CD4-positive, alpha-beta memory T cell (primary cell): ENCODE measurements at regions not wholly inside any gene's neighbourhood (a gene's known extent, or its start where the extent isn't known, plus 50 kb on each side); places are given as distances from the start of the nearest gene placed in this dataset.
"Not testable (repeated sequence)": the region's sequence is repeated elsewhere in the genome, so short reads cannot be mapped to it uniquely, and the experiment has no call there.

Experiments
- CTCF ChIA-PET: fragments of 350-600 bp; sonication (Branson Sonifier 250); formaldehyde crosslinking; loops from one replicate; lab custom pipeline; 2021; ENCODE audit warnings: inconsistent platforms; ENCODE audit not compliant: partially characterized antibody; lab: Charles Lee
- POLR2A ChIA-PET: fragments of 350-600 bp; sonication (Branson Sonifier 250); formaldehyde crosslinking; loops from one replicate; lab custom pipeline; 2021; ENCODE audit not compliant: partially characterized antibody; lab: Charles Lee
- DNase-seq, 5 donors: peaks; one replicate each; pipeline versions ENCODE4 v3.0.0 to v3.0.0-alpha.2; 2020 to 2022; ENCODE audit warnings: mixed read lengths in 1 of 5
- H3K27ac ChIP-seq: one replicate; pipeline ENCODE4 v1.7.0; 2013; ENCODE audit warnings: low read depth, low read length
- H3K27me3 ChIP-seq: 2 replicates; pipeline ENCODE4 v1.7.0; 2013; ENCODE audit warnings: mild to moderate bottlenecking, low read length, moderate library complexity; ENCODE audit not compliant: insufficient read depth
- H3K36me3 ChIP-seq: 2 replicates; pipeline ENCODE4 v1.7.0; 2013; ENCODE audit warnings: mild to moderate bottlenecking, low read length, moderate library complexity; ENCODE audit not compliant: insufficient read depth
- H3K4me1 ChIP-seq: 2 replicates; pipeline ENCODE4 v1.7.0; 2013; ENCODE audit warnings: mild to moderate bottlenecking, low read length, moderate library complexity; ENCODE audit not compliant: insufficient read depth
- H3K4me3 ChIP-seq, 2 donors: one replicate each; pipeline ENCODE4 v1.7.0; 2013; ENCODE audit warnings: low read length in 2 of 2, mild to moderate bottlenecking in 1 of 2
- H3K9me3 ChIP-seq, 2 donors: one replicate each; pipeline ENCODE4 v1.7.0; 2013; ENCODE audit warnings: low read length in 2 of 2, control low read depth in 1 of 2; ENCODE audit not compliant: control insufficient read depth in 1 of 2
- H3K27ac Mint-ChIP-seq, 7 donors: one replicate each; pipeline ENCODE4 v1.8.0; 2020 to 2021; ENCODE audit warnings: mixed read lengths in 7 of 7, mild to moderate bottlenecking in 6 of 7, inconsistent platforms in 3 of 7, moderate library complexity in 3 of 7
- H3K27me3 Mint-ChIP-seq, 2 donors: one replicate each; pipeline ENCODE4 v1.8.0; 2020 to 2021; ENCODE audit warnings: mixed read lengths in 2 of 2
- H3K36me3 Mint-ChIP-seq, 2 donors: one replicate each; pipeline ENCODE4 v1.8.0; 2020 to 2021; ENCODE audit warnings: mixed read lengths in 2 of 2, inconsistent platforms in 1 of 2, mild to moderate bottlenecking in 1 of 2
- H3K4me1 Mint-ChIP-seq, 4 donors: one replicate each; pipeline ENCODE4 v1.8.0; 2020 to 2021; ENCODE audit warnings: mixed read lengths in 4 of 4, mild to moderate bottlenecking in 1 of 4
- H3K4me3 Mint-ChIP-seq, 8 donors: one replicate each; pipeline ENCODE4 v1.8.0; 2020 to 2021; ENCODE audit warnings: mixed read lengths in 8 of 8, mild to moderate bottlenecking in 7 of 8, moderate library complexity in 6 of 8, inconsistent platforms in 3 of 8
- H3K9me3 Mint-ChIP-seq, 8 donors: one replicate each; pipeline ENCODE4 v1.8.0; 2020 to 2021; ENCODE audit warnings: mixed read lengths in 8 of 8, mild to moderate bottlenecking in 5 of 8, inconsistent platforms in 3 of 8, moderate library complexity in 1 of 8
- intact Hi-C: fragments of 100-400 bp; cut with micrococcal nuclease; formaldehyde crosslinking; loops from one replicate; pipeline ENCODE4 v1.15.1; 2023

GRCh38 chr6:105862936-105863607 is 223.1 kb upstream of the PRDM1 start:
- POLR2A ChIA-PET = no interaction called here
- peaks cover 3 to 7% of the 10 kb centered on the region in 2 donors for H3K27me3 Mint-ChIP-seq
- peaks cover 0 to 6% (median 3%) of the 10 kb centered on the region in 8 donors for H3K9me3 Mint-ChIP-seq

GRCh38 chr6:105860927-105861326 is 225.2 kb upstream of the PRDM1 start:
- CTCF ChIA-PET, DNase-seq, H3K27ac Mint-ChIP-seq, intact Hi-C loops, H3K4me3 Mint-ChIP-seq, H3K27me3 ChIP-seq, H3K4me1 ChIP-seq, H3K36me3 ChIP-seq, H3K27me3 Mint-ChIP-seq, H3K9me3 Mint-ChIP-seq, H3K4me3 ChIP-seq, H3K9me3 ChIP-seq, H3K36me3 Mint-ChIP-seq, H3K4me1 Mint-ChIP-seq, H3K27ac ChIP-seq, POLR2A ChIA-PET: not testable (repeated sequence)

More at GRCh38 chr6:105862936-105863607, 223.1 kb upstream of the PRDM1 start:
- Histone ChIP-seq H3K36me3 (no peaks in the 10 kb centered on the region), H3K27me3 (no peaks in the 10 kb centered on the region), H3K9me3 (no peaks in the 10 kb centered on the region), H3K27ac (no peak overlapping the region), H3K4me1 (no peaks in the 10 kb centered on the region), H3K4me3 (no peak overlapping the region)
- Mint-ChIP-seq H3K36me3 (no peaks in the 10 kb centered on the region), H3K4me3 (no peak overlapping the region), H3K4me1 (no peaks in the 10 kb centered on the region), H3K27ac (no peak overlapping the region)
- no peak for DNase-seq
- CTCF ChIA-PET = no interaction called here
- intact Hi-C loops = no loop called here

GRCh38 chr6:105859457-105859856 is 226.7 kb upstream of the PRDM1 start:
- Histone ChIP-seq H3K27me3 (no peaks in the 10 kb centered on the region), H3K4me3 (no peak overlapping the region), H3K9me3 (no peaks in the 10 kb centered on the region), H3K27ac (no peak overlapping the region), H3K4me1 (no peaks in the 10 kb centered on the region), H3K36me3 (no peaks in the 10 kb centered on the region)
- H3K27me3 Mint-ChIP-seq = peaks cover 0 to 7% of the 10 kb centered on the region in 2 donors
- no peak overlapping the region for H3K4me3 Mint-ChIP-seq
- ChIA-PET CTCF (interaction anchor here (0.9 kb wide), 1 partner anchor 10 kb away, joined by 3 read pairs; no protein-coding TSS in a partner anchor), POLR2A (no interaction called here)
- intact Hi-C loops = no loop called here
- no peak overlapping the region for H3K27ac Mint-ChIP-seq
- DNase-seq = no peak
- no peaks in the 10 kb centered on the region for H3K4me1 Mint-ChIP-seq
- H3K9me3 Mint-ChIP-seq = peaks cover 0 to 6% (median under 1%) of the 10 kb centered on the region in 8 donors
- H3K36me3 Mint-ChIP-seq = no peaks in the 10 kb centered on the region

GRCh38 chr6:105858639-105859038 is 227.5 kb upstream of the PRDM1 start:
- DNase-seq, POLR2A ChIA-PET, H3K27me3 Mint-ChIP-seq, H3K4me1 Mint-ChIP-seq, H3K36me3 Mint-ChIP-seq, H3K27ac ChIP-seq, H3K9me3 Mint-ChIP-seq, H3K9me3 ChIP-seq, H3K27ac Mint-ChIP-seq, H3K4me1 ChIP-seq, intact Hi-C loops, H3K36me3 ChIP-seq, H3K4me3 ChIP-seq, H3K27me3 ChIP-seq, CTCF ChIA-PET, H3K4me3 Mint-ChIP-seq: not testable (repeated sequence)

- Mint-ChIP-seq H3K27me3 (peaks cover 0 to 5% of the 10 kb centered on the region in 2 donors), H3K27ac (no peak overlapping the region), H3K36me3 (no peaks in the 10 kb centered on the region), H3K4me1 (no peaks in the 10 kb centered on the region), H3K9me3 (peaks cover 0 to 6% (median under 1%) of the 10 kb centered on the region in 8 donors), H3K4me3 (no peak overlapping the region)
- H3K9me3 ChIP-seq = no peaks in the 10 kb centered on the region
- intact Hi-C loops = no loop called here
- ChIA-PET CTCF (no interaction called here), POLR2A (no interaction called here)
- H3K36me3 ChIP-seq = no peaks in the 10 kb centered on the region
- no peaks in the 10 kb centered on the region for H3K27me3 ChIP-seq
- DNase-seq = no peak
- H3K4me3 ChIP-seq = no peak overlapping the region
- no peaks in the 10 kb centered on the region for H3K4me1 ChIP-seq
- no peak overlapping the region for H3K27ac ChIP-seq
Measured at GRCh38 chr6:105855433-105855832, 230.7 kb upstream of the PRDM1 start.

GRCh38 chr6:105853979-105854378 is 232.2 kb upstream of the PRDM1 start:
- H3K4me3 ChIP-seq, CTCF ChIA-PET, H3K4me1 Mint-ChIP-seq, H3K9me3 ChIP-seq, H3K4me1 ChIP-seq, H3K27me3 ChIP-seq, H3K9me3 Mint-ChIP-seq, POLR2A ChIA-PET, H3K27ac Mint-ChIP-seq, intact Hi-C loops, DNase-seq, H3K36me3 ChIP-seq, H3K27me3 Mint-ChIP-seq, H3K27ac ChIP-seq, H3K4me3 Mint-ChIP-seq, H3K36me3 Mint-ChIP-seq: not testable (repeated sequence)

GRCh38 chr6:105851606-105852005 is 234.5 kb upstream of the PRDM1 start:
- H3K4me3 ChIP-seq = no peak overlapping the region
- Mint-ChIP-seq H3K27me3 (peaks cover 0 to 5% of the 10 kb centered on the region in 2 donors), H3K27ac (no peak overlapping the region), H3K9me3 (peaks cover 0 to 5% (median 0%) of the 10 kb centered on the region in 8 donors), H3K4me3 (no peak overlapping the region), H3K4me1 (no peaks in the 10 kb centered on the region), H3K36me3 (no peaks in the 10 kb centered on the region)
- ChIA-PET CTCF (interaction anchor here (1.2 kb wide), 1 partner anchor 15 kb away, joined by 4 read pairs; no protein-coding TSS in a partner anchor), POLR2A (no interaction called here)
- H3K4me1 ChIP-seq = no peaks in the 10 kb centered on the region
- intact Hi-C loops = no loop called here
- H3K36me3 ChIP-seq = no peaks in the 10 kb centered on the region
- DNase-seq = no peak
- no peak overlapping the region for H3K27ac ChIP-seq
- no peaks in the 10 kb centered on the region for H3K27me3 ChIP-seq
- no peaks in the 10 kb centered on the region for H3K9me3 ChIP-seq
